22Rv1 (cell line): ENCODE measurements at regions not wholly inside any gene's neighbourhood (a gene's known extent, or its start where the extent isn't known, plus 50 kb on each side); places are given as distances from the start of the nearest gene placed in this dataset.

ENCODE experiments used
- ZFX ChIP-seq: fragments of 450-650 bp; IDR thresholded peaks from 2 replicates; pipeline ENCODE4 v1.6.1; 2017; ENCODE audit warnings: antibody characterized with exemption, borderline replicate concordance
- TF ChIP-seq, protein P1 (sequence below): fragments of 450-650 bp; IDR thresholded peaks from 2 replicates; pipeline ENCODE4 v1.5.1; 2017; ENCODE audit warnings: mild to moderate bottlenecking

DNA sequence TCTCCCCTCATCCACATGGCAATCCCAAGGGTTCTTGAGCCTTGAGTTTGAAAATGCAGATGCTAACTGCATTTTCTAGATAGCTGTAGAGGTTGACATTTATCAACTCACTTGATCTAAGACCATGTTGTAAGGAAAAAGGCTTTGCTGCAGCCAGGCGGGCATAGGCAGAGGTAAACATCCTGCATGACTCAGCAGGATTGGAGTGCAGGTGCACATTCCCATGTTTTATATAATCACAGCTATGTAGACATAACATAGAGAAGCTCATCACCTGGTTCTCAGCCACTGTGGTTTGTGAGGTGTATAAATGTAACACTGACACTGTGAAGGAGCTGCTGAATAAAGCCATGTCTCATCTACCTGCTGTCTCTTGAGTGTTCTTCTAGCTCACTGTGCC lies 62.3 kb upstream of the PDE5A start:
- TF ChIP-seq, protein P1, sequence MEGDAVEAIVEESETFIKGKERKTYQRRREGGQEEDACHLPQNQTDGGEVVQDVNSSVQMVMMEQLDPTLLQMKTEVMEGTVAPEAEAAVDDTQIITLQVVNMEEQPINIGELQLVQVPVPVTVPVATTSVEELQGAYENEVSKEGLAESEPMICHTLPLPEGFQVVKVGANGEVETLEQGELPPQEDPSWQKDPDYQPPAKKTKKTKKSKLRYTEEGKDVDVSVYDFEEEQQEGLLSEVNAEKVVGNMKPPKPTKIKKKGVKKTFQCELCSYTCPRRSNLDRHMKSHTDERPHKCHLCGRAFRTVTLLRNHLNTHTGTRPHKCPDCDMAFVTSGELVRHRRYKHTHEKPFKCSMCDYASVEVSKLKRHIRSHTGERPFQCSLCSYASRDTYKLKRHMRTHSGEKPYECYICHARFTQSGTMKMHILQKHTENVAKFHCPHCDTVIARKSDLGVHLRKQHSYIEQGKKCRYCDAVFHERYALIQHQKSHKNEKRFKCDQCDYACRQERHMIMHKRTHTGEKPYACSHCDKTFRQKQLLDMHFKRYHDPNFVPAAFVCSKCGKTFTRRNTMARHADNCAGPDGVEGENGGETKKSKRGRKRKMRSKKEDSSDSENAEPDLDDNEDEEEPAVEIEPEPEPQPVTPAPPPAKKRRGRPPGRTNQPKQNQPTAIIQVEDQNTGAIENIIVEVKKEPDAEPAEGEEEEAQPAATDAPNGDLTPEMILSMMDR: no peak
- TF ChIP-seq ZFX: no peak
